OCI-LY3 (cell line): ENCODE measurements at regions not wholly inside any gene's neighbourhood (a gene's known extent, or its start where the extent isn't known, plus 50 kb on each side); places are given as distances from the start of the nearest gene placed in this dataset.

Experiments used
- H2AFZ ChIP-seq: fragments of 200-600, 300-600 bp; shearing (Covaris generic); 2 replicates; pipeline ENCODE4 v1.6.0; 2014; ENCODE audit warnings: antibody characterized with exemption, low read depth, low read length
- H3K27ac ChIP-seq: fragments of 200-600, 300-600 bp; sonication (generic); 2 replicates; pipeline ENCODE4 v1.5.1; 2014; ENCODE audit warnings: mild to moderate bottlenecking, low read length, moderate library complexity, mixed read lengths
- H3K27me3 ChIP-seq: fragments of 200-600, 300-600 bp; sonication (generic); 2 replicates; pipeline ENCODE4 v1.6.1; 2014; ENCODE audit warnings: low read depth, low read length, mixed read lengths
- H3K36me3 ChIP-seq: fragments of 200-600, 300-600 bp; sonication (generic); replicated peaks from 2 replicates; pipeline ENCODE3; 2014; ENCODE audit warnings: low read depth, low read length, mixed read lengths
- H3K4me1 ChIP-seq: fragments of 300-600, 200-600 bp; sonication (generic); 2 replicates; pipeline ENCODE4 v1.6.1; 2014; ENCODE audit warnings: low read length, mixed read lengths
- H3K4me2 ChIP-seq: fragments of 200-600, 300-600 bp; sonication (generic); 2 replicates; pipeline ENCODE4 v1.6.1; 2014; ENCODE audit warnings: low read length, mixed read lengths
- H3K4me3 ChIP-seq: fragments of 300-600, 200-600 bp; sonication (generic); 2 replicates; pipeline ENCODE4 v1.5.1; 2014; ENCODE audit warnings: antibody characterized with exemption, mild to moderate bottlenecking, low read length, moderate library complexity
- H3K79me2 ChIP-seq: fragments of 300-600, 200-600 bp; shearing (Covaris generic); 2 replicates; pipeline ENCODE4 v1.6.1; 2014; ENCODE audit warnings: mild to moderate bottlenecking, low read length, mixed read lengths
- H3K9ac ChIP-seq: fragments of 300-600, 200-600 bp; shearing (Covaris generic); 2 replicates; pipeline ENCODE4 v1.6.0; 2014; ENCODE audit warnings: mild to moderate bottlenecking, low read length, moderate library complexity
- H3K9me3 ChIP-seq: fragments of 200-600, 300-600 bp; shearing (Covaris generic); 2 replicates; pipeline ENCODE4 v1.6.1; 2014; ENCODE audit warnings: low read length, mixed read lengths; ENCODE audit not compliant: insufficient read depth
- H4K20me1 ChIP-seq: fragments of 200-600, 300-600 bp; sonication (generic); 2 replicates; pipeline ENCODE4 v1.6.1; 2016; ENCODE audit warnings: low read length, mixed read lengths; ENCODE audit not compliant: insufficient read depth
- EZH2phosphoT487 ChIP-seq: fragments of 200-600 bp; shearing (Covaris generic); IDR thresholded peaks from 2 replicates; pipeline ENCODE4 v1.6.1; 2018; ENCODE audit warnings: antibody characterized with exemption, mixed run types, low read depth
- TF ChIP-seq, protein P1 (sequence below): fragments of 200-600, 300-600 bp; sonication (generic); IDR thresholded peaks from 2 replicates; pipeline ENCODE4 v1.5.1; 2014; ENCODE audit warnings: antibody characterized with exemption, low read length, low read depth

DNA sequence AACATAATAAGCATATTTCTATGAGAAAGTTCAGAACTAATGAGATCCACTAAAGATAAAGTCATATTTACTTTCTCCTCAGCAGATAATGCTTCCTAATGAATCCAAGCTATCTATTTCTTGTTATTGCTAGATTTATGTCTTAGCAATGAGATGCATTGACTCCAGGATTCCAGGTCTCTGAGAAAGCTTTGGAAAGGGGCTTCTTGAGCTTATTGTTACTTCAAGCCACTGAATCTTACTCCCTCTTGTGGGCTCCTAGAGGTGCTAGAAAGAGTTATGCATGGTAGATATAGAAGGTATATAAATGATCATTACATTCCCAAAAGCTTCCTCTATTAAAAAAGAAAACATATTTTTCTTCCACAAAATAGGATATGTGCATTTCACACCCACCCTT lies 246.4 kb upstream of the ADAMTS5 start:
- H4K20me1 ChIP-seq = no peaks in the 10 kb centered on the region
- no peak overlapping the region for H3K4me3 ChIP-seq
- no peaks in the 10 kb centered on the region for H3K27me3 ChIP-seq
- no peaks in the 10 kb centered on the region for H3K9me3 ChIP-seq
- TF ChIP-seq, protein P1, sequence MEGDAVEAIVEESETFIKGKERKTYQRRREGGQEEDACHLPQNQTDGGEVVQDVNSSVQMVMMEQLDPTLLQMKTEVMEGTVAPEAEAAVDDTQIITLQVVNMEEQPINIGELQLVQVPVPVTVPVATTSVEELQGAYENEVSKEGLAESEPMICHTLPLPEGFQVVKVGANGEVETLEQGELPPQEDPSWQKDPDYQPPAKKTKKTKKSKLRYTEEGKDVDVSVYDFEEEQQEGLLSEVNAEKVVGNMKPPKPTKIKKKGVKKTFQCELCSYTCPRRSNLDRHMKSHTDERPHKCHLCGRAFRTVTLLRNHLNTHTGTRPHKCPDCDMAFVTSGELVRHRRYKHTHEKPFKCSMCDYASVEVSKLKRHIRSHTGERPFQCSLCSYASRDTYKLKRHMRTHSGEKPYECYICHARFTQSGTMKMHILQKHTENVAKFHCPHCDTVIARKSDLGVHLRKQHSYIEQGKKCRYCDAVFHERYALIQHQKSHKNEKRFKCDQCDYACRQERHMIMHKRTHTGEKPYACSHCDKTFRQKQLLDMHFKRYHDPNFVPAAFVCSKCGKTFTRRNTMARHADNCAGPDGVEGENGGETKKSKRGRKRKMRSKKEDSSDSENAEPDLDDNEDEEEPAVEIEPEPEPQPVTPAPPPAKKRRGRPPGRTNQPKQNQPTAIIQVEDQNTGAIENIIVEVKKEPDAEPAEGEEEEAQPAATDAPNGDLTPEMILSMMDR = no peak
- no peak for TF ChIP-seq EZH2phosphoT487
- no peak overlapping the region for H3K9ac ChIP-seq
- H3K27ac ChIP-seq = no peak overlapping the region
- H2AFZ ChIP-seq = no peak overlapping the region
- no peak overlapping the region for H3K4me2 ChIP-seq
- H3K79me2 ChIP-seq = no peaks in the 10 kb centered on the region
- no peaks in the 10 kb centered on the region for H3K36me3 ChIP-seq
- H3K4me1 ChIP-seq = no peaks in the 10 kb centered on the region

DNA sequence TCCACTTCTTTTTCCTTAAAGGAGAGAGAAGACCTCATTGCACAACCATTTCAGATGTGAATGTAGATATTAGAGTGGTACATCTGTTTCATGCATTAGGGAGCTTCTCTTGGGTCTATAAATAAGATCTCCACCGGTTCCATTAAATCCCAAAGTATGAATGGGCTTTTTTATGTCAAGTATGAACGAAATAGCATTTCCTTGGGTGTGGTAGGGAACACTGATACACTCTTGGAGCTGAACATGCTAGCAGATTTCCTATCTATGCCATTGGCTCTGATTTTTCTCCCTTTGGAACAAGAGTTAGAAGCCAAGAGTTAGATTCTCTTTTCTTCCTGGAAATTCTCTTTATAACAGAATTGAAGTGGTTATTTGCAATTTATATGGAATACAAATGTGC lies 245.6 kb upstream of the ADAMTS5 start:
- Histone ChIP-seq H3K4me1 (no peaks in the 10 kb centered on the region), H3K4me3 (no peak overlapping the region), H3K27me3 (no peaks in the 10 kb centered on the region), H3K9me3 (no peaks in the 10 kb centered on the region), H4K20me1 (no peaks in the 10 kb centered on the region), H3K9ac (no peak overlapping the region), H3K36me3 (no peaks in the 10 kb centered on the region), H3K79me2 (no peaks in the 10 kb centered on the region), H3K4me2 (no peak overlapping the region), H2AFZ (no peak overlapping the region), H3K27ac (no peak overlapping the region)
- TF ChIP-seq, protein P1 = no peak
- no peak for TF ChIP-seq EZH2phosphoT487

DNA sequence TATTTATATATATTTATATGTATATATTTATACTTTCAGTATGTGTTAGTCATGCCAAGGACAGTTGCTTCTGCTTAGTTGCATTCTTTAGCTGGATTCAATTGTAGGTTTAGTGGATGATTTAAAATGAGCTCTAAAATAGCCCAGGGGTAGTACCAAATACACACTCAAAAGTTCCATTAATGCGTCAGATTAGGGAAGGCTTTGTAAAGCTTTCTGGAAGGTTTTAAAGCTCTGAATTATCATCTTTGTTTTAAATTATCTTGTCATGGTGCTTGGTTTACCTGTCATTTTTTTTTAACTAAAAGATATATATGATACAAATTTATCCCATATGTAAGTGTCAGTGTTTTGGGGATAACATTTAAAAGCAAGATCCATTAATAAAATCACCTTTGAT lies 242.7 kb upstream of the ADAMTS5 start:
- no peaks in the 10 kb centered on the region for H3K9me3 ChIP-seq
- H2AFZ ChIP-seq = no peak overlapping the region
- no peaks in the 10 kb centered on the region for H4K20me1 ChIP-seq
- H3K4me2 ChIP-seq = no peak overlapping the region
- no peaks in the 10 kb centered on the region for H3K79me2 ChIP-seq
- H3K27me3 ChIP-seq = no peaks in the 10 kb centered on the region
- no peak overlapping the region for H3K4me3 ChIP-seq
- no peak overlapping the region for H3K9ac ChIP-seq
- TF ChIP-seq EZH2phosphoT487 = no peak
- TF ChIP-seq, protein P1 = no peak
- H3K27ac ChIP-seq = no peak overlapping the region
- no peaks in the 10 kb centered on the region for H3K4me1 ChIP-seq
- no peaks in the 10 kb centered on the region for H3K36me3 ChIP-seq

DNA sequence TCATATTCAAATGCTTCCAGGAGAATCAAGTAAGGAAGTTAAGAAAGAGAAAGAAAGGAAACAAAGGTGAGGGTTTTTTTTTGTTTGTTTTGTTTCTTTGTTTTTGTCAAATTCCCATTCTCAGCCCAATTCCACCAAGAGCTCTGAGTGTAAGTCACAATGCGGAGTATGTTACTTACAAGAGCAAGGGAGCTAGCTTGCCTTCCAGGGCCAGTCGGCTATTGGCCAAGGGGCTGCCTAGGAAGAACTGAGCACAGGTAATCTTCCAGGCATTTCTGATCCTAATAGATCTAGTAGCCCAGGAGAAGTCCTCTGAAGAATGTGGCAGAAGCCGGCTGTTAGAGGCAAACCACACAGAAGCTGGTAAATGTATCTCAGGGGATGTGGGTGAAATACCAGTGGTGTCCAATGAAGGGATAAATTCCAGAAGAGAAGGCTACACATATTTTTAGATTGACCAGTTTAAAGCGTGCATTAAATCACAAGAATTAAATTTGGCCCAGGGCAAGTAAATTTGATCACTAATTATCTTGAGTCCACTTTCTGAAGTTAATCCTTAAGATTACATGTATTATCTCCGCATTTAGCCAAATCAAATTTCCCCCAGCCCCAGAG lies 239.6 kb upstream of the ADAMTS5 start:
- no peaks in the 10 kb centered on the region for H3K79me2 ChIP-seq
- no peak overlapping the region for H3K4me2 ChIP-seq
- no peaks in the 10 kb centered on the region for H3K27me3 ChIP-seq
- H3K27ac ChIP-seq = no peak overlapping the region
- no peaks in the 10 kb centered on the region for H3K4me1 ChIP-seq
- no peak overlapping the region for H3K9ac ChIP-seq
- no peaks in the 10 kb centered on the region for H4K20me1 ChIP-seq
- no peak overlapping the region for H2AFZ ChIP-seq
- no peaks in the 10 kb centered on the region for H3K9me3 ChIP-seq
- H3K4me3 ChIP-seq = no peak overlapping the region
- no peaks in the 10 kb centered on the region for H3K36me3 ChIP-seq
- TF ChIP-seq, protein P1 = no peak
- no peak for TF ChIP-seq EZH2phosphoT487
